GM10266 (cell line): ENCODE measurements at regions not wholly inside any gene's neighbourhood (a gene's known extent, or its start where the extent isn't known, plus 50 kb on each side); places are given as distances from the start of the nearest gene placed in this dataset.
A peak's percentile ranks its signal among the peaks of the same experiment; 100 is the strongest.

ENCODE experiments used
- DNase-seq: peaks from one replicate; pipeline ENCODE4 v3.0.0; 2012; ENCODE audit errors: extremely low spot score
- TF ChIP-seq, protein P1 (sequence below): IDR thresholded peaks from 2 replicates; pipeline ENCODE4 v1.5.1; 2012; ENCODE audit warnings: mild to moderate bottlenecking, low read depth; ENCODE audit not compliant: control insufficient read depth, insufficient read depth; ENCODE audit errors: missing control alignments

DNA sequence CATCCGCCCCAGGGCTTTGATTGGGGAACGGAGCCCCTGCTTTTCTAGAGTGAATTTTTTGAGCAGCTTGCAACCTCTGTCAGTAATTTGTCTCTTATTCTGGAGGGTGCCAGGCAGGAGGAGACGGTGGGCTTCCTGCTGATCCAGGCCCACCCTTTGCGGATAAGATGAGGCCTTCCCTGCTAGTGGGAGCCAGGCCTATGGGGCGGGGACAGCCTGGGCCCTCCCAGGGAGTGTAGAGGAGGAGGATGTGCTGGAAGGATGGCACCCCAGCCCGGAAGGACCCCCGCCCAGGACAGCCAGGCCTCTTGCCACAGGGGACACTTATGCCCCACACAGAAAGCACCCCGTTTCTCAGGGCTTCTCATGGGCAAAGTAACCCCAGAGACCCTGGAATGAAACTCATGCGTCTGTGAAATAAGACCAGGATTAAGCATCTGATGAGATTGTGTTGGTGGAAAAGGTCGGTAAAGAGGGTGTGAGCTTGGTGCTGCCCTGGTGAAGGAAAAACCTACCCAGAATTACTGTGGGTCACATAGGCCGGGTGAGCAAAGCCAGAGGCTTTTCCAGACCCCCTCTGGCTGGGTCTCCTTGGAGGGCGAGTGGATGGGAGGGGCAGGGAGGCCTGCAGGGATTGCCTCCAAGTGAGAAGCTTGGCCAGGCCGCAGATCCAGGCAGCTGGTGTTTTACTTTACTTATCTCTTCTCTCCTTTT is 118.7 kb downstream of the SIK1 start:
- TF ChIP-seq, protein P1, sequence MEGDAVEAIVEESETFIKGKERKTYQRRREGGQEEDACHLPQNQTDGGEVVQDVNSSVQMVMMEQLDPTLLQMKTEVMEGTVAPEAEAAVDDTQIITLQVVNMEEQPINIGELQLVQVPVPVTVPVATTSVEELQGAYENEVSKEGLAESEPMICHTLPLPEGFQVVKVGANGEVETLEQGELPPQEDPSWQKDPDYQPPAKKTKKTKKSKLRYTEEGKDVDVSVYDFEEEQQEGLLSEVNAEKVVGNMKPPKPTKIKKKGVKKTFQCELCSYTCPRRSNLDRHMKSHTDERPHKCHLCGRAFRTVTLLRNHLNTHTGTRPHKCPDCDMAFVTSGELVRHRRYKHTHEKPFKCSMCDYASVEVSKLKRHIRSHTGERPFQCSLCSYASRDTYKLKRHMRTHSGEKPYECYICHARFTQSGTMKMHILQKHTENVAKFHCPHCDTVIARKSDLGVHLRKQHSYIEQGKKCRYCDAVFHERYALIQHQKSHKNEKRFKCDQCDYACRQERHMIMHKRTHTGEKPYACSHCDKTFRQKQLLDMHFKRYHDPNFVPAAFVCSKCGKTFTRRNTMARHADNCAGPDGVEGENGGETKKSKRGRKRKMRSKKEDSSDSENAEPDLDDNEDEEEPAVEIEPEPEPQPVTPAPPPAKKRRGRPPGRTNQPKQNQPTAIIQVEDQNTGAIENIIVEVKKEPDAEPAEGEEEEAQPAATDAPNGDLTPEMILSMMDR: no peak
- no peak for DNase-seq

DNA sequence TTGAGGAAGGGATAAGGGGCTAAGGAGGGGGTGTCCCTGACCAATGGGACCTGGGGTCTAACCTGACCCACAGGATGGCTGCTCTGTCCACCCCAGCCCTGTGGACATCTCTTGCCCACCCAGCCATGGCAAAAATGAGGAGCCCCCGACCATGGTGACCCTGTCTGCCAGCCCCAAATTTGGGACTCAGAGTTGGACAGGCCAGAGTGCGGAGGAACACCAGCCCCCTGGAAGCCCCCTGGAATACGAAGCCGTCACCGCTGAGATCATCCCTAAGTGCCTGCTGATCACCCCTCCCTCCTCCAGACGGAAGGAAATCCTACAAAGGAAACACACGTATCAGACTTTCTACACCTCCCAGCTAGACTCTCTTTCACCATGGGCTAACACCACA is 119.3 kb downstream of the SIK1 start:
- TF ChIP-seq, protein P1: no peak
- DNase-seq: no peak

DNA sequence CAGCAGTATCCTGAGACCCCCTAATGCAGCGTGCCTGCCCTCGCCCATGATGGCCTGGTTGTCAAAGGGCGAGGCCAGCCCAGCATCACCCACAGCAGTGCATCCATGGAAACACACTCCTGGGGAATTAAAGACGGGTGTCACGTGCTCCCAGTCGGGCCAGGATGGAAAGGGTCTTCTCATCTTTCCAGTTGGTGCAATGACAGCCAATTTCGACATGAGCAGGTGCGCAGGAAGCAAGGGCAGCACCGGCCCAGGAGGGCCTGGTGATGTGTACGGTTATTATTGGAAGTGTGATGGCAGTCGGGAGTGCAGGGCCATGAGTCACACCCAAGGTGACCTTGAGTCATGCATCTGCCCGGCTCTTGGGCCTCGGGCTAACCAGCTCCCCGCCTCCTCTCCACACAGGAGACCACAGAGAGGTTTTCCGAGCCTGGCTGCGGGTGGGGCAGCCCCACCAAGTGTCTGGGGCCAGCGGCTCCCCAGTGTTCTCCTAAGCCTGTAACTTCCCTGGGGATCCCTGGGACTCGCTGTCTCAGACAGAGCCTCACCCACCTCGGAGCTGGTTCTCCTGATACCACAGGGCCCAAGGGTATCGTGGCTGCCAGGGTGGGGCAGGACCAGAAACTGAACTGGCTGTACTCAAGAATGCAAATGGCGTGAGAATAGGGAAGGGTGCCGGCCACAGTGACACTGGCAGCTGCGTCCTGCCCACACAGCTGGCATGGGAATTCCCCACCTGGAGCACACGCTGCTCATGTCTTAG is 119.8 kb downstream of the SIK1 start:
- TF ChIP-seq, protein P1: no peak
- peak; percentile 59 for DNase-seq

DNA sequence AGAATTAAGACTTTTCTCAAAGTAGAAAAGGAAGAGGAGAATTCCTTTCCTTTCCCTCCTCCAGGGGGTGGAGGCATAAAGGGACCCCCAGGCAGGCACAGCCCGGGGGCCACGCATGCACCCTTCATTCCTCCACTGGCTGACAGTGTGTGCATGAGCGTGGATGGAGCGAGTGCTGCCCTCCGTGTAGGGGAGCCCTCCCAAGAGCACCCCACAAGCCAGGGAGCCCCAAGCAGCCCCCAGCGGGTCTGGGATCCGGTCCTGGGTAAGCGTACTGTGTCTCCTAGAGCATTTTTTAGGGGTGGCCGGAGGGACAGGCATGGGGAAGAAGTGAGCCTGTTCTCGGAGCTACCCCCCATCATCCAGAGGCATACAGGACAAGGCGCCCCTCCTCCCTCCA is 120.5 kb downstream of the SIK1 start:
- DNase-seq: no peak
- TF ChIP-seq, protein P1: no peak

DNA sequence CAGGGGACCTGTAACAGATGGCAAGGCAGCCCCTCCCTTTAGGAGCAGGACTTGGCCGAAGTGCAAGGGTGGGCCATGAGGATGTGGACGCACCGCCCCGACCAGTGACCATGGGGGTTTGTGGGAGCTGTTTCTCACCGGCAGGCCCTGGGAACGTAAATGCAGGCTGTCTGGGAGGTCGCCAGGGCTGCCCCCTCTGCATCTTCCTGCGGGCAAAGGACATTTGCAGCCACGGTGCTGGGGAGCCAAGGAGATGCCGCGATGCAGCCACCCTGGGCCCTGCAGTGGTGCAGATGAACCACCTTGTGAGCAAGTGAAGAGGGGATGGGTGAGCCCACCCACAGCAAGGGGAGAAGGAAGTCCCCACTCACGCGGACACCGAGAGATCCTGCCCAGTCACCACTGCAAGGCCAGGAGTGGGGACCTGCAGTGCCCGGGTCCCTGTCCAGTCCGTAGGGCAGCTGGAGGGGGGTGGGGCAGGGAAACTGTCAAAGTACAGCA is 121.1 kb downstream of the SIK1 start:
- no peak for DNase-seq
- TF ChIP-seq, protein P1: no peak

DNA sequence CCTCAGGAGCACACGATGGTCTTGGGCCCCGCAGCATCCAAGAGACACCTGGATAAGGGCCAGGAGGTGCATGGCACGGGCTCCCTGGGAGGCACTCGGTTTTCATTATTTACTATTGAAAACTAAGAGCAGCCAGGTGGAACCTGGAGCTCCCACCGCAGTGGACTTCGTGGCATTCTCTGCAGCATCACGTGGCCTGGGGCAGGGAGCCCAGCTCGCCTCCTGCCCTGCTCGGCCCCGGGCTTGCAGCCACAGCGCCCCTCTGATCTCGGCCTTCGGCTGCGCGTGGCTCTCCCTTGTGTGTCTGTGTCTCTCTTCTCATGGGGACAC is 121.6 kb downstream of the SIK1 start:
- TF ChIP-seq, protein P1: no peak
- DNase-seq: no peak

DNA sequence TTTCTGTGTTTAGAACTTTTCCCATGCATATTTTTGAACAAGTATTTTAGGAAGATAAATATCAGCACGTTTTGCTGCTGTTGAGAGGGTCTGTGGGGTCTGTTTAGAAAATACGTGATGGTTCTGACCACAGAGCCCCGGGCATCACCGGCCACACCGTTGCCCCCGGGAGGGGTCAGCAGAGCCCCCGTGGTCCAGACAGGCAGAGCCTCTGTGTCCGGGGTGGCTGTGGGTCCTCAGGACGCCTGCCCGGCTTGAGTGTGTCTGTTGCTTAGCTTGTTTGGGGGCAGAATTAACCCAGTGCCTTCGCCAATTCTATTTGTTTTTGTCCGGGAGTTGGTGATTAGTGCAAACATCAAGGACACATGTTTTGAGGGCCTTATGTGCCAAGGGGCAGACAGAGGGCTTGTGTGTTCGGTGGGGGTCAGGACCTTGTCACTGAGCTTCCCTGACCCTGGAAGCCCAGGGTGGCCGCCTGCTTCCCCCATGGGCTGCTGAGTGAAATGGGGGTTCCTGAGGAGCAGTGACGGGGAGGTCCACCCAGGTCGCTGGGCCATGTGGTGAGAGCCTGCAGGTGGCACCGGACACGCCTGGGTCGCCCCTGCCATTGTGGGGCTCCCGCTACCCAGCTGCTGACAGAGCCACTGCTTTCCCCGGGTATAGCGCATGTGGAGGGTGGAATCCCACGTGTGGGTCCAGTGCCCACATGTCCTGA is 122.2 kb downstream of the SIK1 start:
- no peak for DNase-seq
- TF ChIP-seq, protein P1: no peak
